GM18499 (cell line): ENCODE measurements at regions not wholly inside any gene's neighbourhood (a gene's known extent, or its start where the extent isn't known, plus 50 kb on each side); places are given as distances from the start of the nearest gene placed in this dataset.
"Not testable (repeated sequence)": the region's sequence is repeated elsewhere in the genome, so short reads cannot be mapped to it uniquely, and the experiment has no call there.

Experiments
- ATAC-seq: cut with Tn5 transposase; IDR thresholded peaks from one replicate; pipeline ENCODE4 v1.9.1; 2021; ENCODE audit warnings: moderate number of reproducible peaks; ENCODE audit not compliant: insufficient read depth, unreplicated experiment

DNA sequence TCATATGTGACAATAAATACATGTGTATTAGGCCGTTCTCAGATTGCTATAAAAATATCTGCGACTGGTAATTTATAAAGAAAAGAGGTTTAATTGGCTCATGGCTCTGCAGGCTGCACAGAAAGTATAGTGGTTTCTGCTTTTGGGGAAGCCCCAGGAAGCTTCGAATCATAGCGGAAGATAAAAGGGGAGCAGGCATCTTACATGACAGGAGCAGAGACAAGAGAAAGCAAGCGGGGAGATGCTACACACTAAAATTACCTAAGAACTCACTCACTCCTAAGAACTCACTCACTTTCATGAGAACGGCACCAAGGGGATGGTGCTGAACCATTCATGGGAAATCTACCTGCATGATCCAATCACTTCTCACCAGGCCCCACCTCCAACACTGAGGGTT lies 284.9 kb downstream of the OTUD1 start:
- ATAC-seq, result no peak

GRCh38 chr10:23725548-23725947 lies 286.7 kb downstream of the OTUD1 start:
- ATAC-seq, result no peak

DNA sequence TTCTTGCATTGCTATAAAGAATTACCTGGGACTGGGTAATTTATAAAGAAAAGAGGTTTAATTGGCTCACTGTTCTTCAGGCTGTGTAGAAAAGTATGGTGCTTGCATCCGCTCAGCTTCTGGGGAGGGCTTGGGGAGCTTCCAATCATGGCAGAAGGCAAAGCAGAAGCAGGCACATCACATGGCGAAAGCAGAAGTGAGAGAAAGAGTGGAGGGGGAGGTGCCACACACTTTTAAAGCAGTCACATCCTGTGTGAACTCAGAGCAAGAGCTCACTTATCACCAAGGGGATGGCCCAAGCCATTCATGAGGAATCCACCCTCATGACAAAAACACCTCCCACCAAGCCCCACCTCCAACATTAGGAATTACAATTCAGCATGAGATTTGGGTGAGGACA lies 303.5 kb downstream of the OTUD1 start:
- ATAC-seq, result peak; percentile 98

DNA sequence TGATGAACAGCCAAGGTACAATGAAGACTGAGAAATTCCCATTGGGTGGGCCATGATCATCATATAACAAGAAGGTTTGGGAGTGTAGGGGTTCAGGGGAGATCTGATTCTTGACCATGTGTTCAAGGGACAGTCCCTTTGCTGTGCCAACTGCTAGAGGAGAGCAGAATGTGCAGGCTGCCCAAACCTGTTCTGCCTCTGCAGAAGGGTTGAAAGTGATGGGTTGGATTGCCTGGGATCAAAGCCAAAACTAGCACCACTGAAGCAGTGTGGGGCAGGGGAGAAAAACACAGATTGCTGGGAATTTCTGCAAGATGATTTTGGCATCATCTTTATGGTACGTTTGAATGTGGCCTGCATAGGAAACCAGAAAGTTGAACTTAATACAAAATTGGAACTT lies 303.9 kb downstream of the OTUD1 start:
- peak; percentile 18 for ATAC-seq

- ATAC-seq, result no peak
These were observed 315.3 kb downstream of the OTUD1 start for GRCh38 chr10:23754179-23754578.

DNA sequence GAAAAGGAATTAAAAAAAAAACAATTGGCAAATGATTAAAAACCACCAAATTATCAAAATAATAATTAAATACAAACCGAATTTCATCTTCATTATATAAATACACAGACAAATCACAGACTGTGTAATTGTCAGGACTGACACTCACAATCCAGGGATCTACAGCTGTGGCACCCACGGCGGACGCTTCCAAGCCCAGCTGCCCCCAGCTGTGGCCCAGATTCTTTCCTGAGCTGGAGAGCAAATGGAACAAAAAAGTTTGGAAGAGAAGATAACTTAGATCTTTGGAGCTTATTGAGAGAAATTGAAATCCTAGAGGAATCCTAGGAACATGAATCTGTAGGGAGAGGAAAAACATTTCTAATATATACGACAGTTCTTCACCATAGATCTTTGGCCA lies 316.1 kb downstream of the OTUD1 start:
- no peak for ATAC-seq

- ATAC-seq, result no peak
These were observed 316.7 kb downstream of the OTUD1 start for GRCh38 chr10:23755556-23755955.

DNA sequence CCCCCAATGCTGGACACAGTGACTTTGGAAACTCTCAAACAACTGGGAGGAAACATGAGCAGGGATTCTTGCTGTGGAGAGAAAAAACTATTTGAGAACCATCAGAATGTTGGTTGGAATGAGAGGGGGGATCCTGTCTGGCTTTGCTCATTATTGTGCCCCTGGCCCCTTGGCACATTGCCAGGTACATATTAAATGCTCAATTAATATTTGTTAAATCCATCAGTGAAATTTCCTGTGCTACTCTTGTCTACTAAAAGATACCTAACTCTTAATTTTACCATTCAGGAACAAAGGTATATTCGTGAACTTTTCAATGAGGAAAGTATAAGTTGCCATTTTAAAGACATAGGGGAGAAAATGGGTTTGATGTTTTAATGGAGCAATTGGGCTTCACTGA lies 329.4 kb downstream of the OTUD1 start:
- ATAC-seq, result no peak

- ATAC-seq, result no peak
These were observed 338.3 kb downstream of the OTUD1 start for GRCh38 chr10:23777153-23777552.

- ATAC-seq, result no peak
These were observed 340.4 kb downstream of the OTUD1 start for GRCh38 chr10:23779301-23779700.

- ATAC-seq, result no peak
These were observed 341.5 kb downstream of the OTUD1 start for GRCh38 chr10:23780331-23780730.

DNA sequence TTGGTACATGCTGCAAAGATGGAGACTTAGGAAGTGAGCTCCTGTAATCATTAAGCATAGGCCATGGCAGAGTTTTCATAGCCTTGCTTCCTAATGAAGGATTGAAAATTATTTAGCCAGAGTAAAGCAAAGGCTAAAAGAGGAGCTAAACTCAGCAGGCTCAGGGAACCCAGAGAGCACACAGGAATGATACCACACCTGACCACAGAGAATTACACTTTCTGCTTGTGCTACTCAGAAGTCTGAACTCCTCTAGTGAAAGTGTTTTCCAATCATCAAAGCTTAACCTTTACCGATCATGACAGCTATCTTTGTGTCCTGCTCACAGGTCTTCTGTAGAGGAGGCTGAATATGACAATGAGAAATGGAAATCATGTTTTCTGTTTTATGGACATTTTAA lies 347.7 kb downstream of the OTUD1 start:
- ATAC-seq, result no peak

DNA sequence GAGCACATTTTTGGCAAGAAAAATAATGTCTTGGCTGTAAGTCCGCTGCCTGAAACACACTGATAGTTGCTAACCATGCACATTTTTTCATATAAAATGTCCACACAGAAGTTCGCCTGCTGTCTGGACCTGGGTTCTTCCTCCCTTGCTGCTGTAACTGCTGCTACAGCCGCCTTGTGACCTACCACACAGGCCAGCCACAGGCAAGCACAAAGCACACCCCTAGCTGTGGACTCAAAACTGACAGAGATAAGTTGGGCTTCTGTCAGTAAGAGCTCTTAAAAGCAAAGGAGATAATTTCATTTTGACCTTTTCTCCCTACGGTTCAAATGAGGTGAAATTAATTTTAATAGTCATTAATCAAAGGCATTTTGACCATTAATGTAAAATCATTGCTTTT lies 354.7 kb downstream of the OTUD1 start:
- no peak for ATAC-seq

GRCh38 chr10:23797452-23797851 lies 358.6 kb downstream of the OTUD1 start:
- not testable (repeated sequence) for ATAC-seq

- no peak for ATAC-seq
These were observed 365.2 kb downstream of the OTUD1 start for GRCh38 chr10:23804125-23804524.

- ATAC-seq, result no peak
These were observed 374.8 kb downstream of the OTUD1 start for GRCh38 chr10:23813687-23814086.

DNA sequence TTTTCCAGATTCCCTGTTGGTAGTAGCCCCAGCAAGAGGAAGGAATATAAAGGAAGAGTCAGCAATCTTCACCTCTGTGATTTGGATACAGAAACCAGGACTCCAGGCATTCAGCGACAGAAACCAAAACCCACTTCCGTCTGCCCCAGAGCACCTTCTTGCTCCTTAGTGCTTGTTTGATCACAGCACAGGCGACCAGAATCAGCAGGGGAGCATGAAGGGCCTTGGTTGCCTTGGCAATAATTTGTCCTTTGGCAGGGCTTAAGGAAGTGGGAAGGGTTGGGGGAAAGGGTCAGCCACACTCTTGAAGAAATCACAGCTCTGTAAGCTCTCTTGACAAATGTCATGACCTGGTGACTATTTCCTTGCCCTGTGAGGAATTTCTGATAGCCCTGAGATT lies 379.6 kb downstream of the OTUD1 start:
- no peak for ATAC-seq

- no peak for ATAC-seq
These were observed 381.9 kb downstream of the OTUD1 start for GRCh38 chr10:23820792-23821191.

- ATAC-seq, result no peak
These were observed 384.1 kb upstream of the KIAA1217 start for GRCh38 chr10:23824822-23825221.

GRCh38 chr10:23826421-23826820 lies 382.5 kb upstream of the KIAA1217 start:
- ATAC-seq, result no peak

DNA sequence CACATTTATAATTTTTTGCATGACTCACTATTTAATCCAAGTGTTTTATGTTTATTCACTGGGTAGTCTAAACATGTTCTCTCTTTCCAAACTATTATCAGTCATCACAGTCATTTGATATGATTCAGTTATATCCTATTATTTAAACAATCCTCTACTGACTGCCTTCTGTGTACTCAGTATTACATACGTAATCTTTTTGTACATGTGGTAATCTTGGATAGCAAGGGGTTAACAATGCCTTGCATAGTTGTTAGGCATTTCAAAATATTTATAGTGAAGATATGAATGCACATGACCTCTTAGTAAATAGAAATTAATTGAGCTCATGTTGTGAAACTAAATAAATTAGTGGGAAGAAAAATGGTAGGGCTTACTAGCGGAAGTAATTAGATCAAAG lies 379.4 kb upstream of the KIAA1217 start:
- ATAC-seq, result no peak

GRCh38 chr10:23834091-23834490 lies 374.8 kb upstream of the KIAA1217 start:
- ATAC-seq, result no peak

GRCh38 chr10:23850631-23851030 lies 358.3 kb upstream of the KIAA1217 start:
- ATAC-seq, result no peak
